ENCODE measurements at regions not wholly inside any gene's neighbourhood (a gene's known extent, or its start where the extent isn't known, plus 50 kb on each side); places are given as distances from the start of the nearest gene placed in this dataset.

DNA sequence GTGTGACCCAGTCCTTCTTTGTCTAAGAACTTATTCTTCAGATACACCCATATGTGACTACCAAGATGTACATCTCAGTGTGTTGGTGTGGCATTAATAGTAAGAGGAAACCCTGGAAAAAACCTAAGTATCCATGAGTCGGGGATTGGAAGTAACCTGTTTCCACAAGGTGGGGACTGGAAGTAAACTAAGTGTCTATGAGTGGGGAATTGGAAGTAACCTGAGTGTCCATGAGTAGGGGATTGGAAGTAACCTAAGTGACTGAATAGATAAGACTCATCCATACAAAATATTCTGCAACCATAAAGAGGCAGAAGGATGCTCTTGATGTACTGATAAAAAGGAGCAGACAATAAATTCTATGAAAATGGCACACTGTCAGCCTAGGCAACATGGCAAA, 184.7 kb downstream of the PHETA1 start:
- intact Hi-C loops (cut with micrococcal nuclease), result no loop called here
- ATAC-seq (ENCODE audit: low read depth) (no peak), DNase-seq (no peak)
- Histone ChIP-seq H3K9ac (ENCODE audit: low read length) (no peak overlapping the region), H3K27me3 (replicated peaks in 1 of 4; ENCODE audit: control extremely low read depth in 1 of 4, control insufficient read depth in 3 of 4, insufficient read depth in 4 of 4, low read length in 3 of 4) (peaks cover 0 to 21% (median 5%) of the 10 kb centered on the region in 4 experiments), H2AFZ (ENCODE audit: insufficient read depth, low read depth, low read length, poor library complexity, severe bottlenecking) (no peak overlapping the region), H3K9me3 (ENCODE audit: control extremely low read depth in 1 of 3, control insufficient read depth in 2 of 3, insufficient read depth in 1 of 3, low read length in 2 of 3) (no peaks in the 10 kb centered on the region), H3K4me1 (ENCODE audit: control insufficient read depth in 2 of 2, insufficient read depth in 2 of 2, low read length in 2 of 2) (no peaks in the 10 kb centered on the region), H3K27ac (ENCODE audit: low read length in 2 of 2) (no peak overlapping the region), H3K4me2 (replicated peaks; ENCODE audit: low read depth, low read length, poor library complexity, severe bottlenecking) (no peak overlapping the region), H3K4me3 (ENCODE audit: control extremely low read depth in 1 of 5, extremely low read depth in 1 of 5, insufficient read depth in 1 of 5, low read depth in 2 of 5, low read length in 4 of 5) (no peak overlapping the region), H3K79me2 (ENCODE audit: control insufficient read depth, insufficient read depth, low read length) (no peaks in the 10 kb centered on the region), H3K36me3 (replicated peaks in 1 of 2; ENCODE audit: control extremely low read depth in 1 of 2, control insufficient read depth in 1 of 2, extremely low read depth in 1 of 2, insufficient read depth in 2 of 2, low read length in 1 of 2) (no peaks in the 10 kb centered on the region), H4K20me1 (ENCODE audit: control insufficient read depth, insufficient read depth, low read length, poor library complexity, severe bottlenecking) (no peaks in the 10 kb centered on the region)
- 100% methylated on average over 1 of the region's 1 CpG for WGBS (ENCODE audit: insufficient coverage)
- Mint-ChIP-seq H3K4me3 (no peak overlapping the region), H3K27ac (no peak overlapping the region), H3K4me1 (no peaks in the 10 kb centered on the region), H3K9me3 (ENCODE audit: insufficient read depth) (no peaks in the 10 kb centered on the region), H3K27me3 (peaks cover 38% of the 10 kb centered on the region)
- TF ChIP-seq EZH2 (IDR thresholded peaks at IDR 0.05; ENCODE audit: borderline replicate concordance, insufficient read depth, low read depth, low read length, poor library complexity, severe bottlenecking), result no peak
- no peak for TF ChIP-seq CTCF (IDR thresholded peaks at IDR 0.05)
- ChIA-PET POLR2A (no interaction called here), CTCF (interaction anchor here (0.7 kb wide), 1 partner anchor 72 kb away, joined by 3 read pairs; no protein-coding TSS in a partner anchor)

- intact Hi-C loops (cut with micrococcal nuclease), result no loop called here
Measured at GRCh38 chr12:111183094-111183493, 185.8 kb downstream of the PHETA1 start.

More at GRCh38 chr12:111183094-111183493, 185.8 kb downstream of the PHETA1 start:
- Mint-ChIP-seq H3K27ac (no peak overlapping the region), H3K4me3 (no peak overlapping the region), H3K4me1 (no peaks in the 10 kb centered on the region), H3K9me3 (ENCODE audit: insufficient read depth) (no peaks in the 10 kb centered on the region), H3K27me3 (peaks cover 46% of the 10 kb centered on the region)
- Histone ChIP-seq H3K4me1 (ENCODE audit: control insufficient read depth in 2 of 2, insufficient read depth in 2 of 2, low read length in 2 of 2) (no peaks in the 10 kb centered on the region), H4K20me1 (ENCODE audit: control insufficient read depth, insufficient read depth, low read length, poor library complexity, severe bottlenecking) (no peaks in the 10 kb centered on the region), H2AFZ (ENCODE audit: insufficient read depth, low read depth, low read length, poor library complexity, severe bottlenecking) (no peak overlapping the region), H3K27me3 (replicated peaks in 1 of 4; ENCODE audit: control extremely low read depth in 1 of 4, control insufficient read depth in 3 of 4, insufficient read depth in 4 of 4, low read length in 3 of 4) (peaks cover 0 to 23% (median 5%) of the 10 kb centered on the region in 4 experiments), H3K4me2 (replicated peaks; ENCODE audit: low read depth, low read length, poor library complexity, severe bottlenecking) (no peak overlapping the region), H3K79me2 (ENCODE audit: control insufficient read depth, insufficient read depth, low read length) (no peaks in the 10 kb centered on the region), H3K9me3 (ENCODE audit: control extremely low read depth in 1 of 3, control insufficient read depth in 2 of 3, insufficient read depth in 1 of 3, low read length in 2 of 3) (no peaks in the 10 kb centered on the region), H3K36me3 (replicated peaks in 1 of 2; ENCODE audit: control extremely low read depth in 1 of 2, control insufficient read depth in 1 of 2, extremely low read depth in 1 of 2, insufficient read depth in 2 of 2, low read length in 1 of 2) (no peaks in the 10 kb centered on the region), H3K27ac (ENCODE audit: low read length in 2 of 2) (no peak overlapping the region), H3K4me3 (ENCODE audit: control extremely low read depth in 1 of 5, extremely low read depth in 1 of 5, insufficient read depth in 1 of 5, low read depth in 2 of 5, low read length in 4 of 5) (no peak overlapping the region), H3K9ac (ENCODE audit: low read length) (no peak overlapping the region)
- ChIA-PET CTCF (interaction anchor here (1.0 kb wide), 1 partner anchor 16 kb away, joined by 4 read pairs; no protein-coding TSS in a partner anchor), POLR2A (no interaction called here)
- DNase-seq (no peak), ATAC-seq (ENCODE audit: low read depth) (no peak)
- TF ChIP-seq CTCF (IDR thresholded peaks at IDR 0.05) (no peak), EZH2 (IDR thresholded peaks at IDR 0.05; ENCODE audit: borderline replicate concordance, insufficient read depth, low read depth, low read length, poor library complexity, severe bottlenecking) (no peak)
- WGBS (ENCODE audit: insufficient coverage), result 81% methylated on average over 2 of the region's 2 CpGs
